ENCODE measurements at regions not wholly inside any gene's neighbourhood (a gene's known extent, or its start where the extent isn't known, plus 50 kb on each side); places are given as distances from the start of the nearest gene placed in this dataset.
"Not testable (repeated sequence)": the region's sequence is repeated elsewhere in the genome, so short reads cannot be mapped to it uniquely, and the experiment has no call there.

DNA sequence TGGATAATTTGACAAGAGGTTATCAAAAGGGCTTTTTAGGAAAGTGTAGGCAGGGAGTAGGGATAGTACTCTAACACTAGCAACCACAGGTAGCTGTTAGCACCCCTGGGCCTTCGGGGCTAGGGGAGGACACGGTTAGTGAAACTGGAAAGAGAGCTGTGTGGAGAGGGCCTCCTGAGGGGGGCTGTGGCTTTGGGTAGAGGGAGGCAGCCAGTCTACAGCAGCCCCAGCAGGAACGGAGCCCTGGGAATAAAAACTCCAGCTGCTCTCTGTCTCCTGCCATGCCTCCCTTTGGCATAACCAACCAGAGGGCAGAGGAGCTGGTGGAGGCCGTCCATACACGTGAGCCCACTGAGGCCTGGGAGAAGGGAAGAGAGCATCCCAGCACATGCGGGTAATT lies 223.2 kb downstream of the FOXD2 start:
- no peak for DNase-seq (ENCODE audit: low read depth)

DNA sequence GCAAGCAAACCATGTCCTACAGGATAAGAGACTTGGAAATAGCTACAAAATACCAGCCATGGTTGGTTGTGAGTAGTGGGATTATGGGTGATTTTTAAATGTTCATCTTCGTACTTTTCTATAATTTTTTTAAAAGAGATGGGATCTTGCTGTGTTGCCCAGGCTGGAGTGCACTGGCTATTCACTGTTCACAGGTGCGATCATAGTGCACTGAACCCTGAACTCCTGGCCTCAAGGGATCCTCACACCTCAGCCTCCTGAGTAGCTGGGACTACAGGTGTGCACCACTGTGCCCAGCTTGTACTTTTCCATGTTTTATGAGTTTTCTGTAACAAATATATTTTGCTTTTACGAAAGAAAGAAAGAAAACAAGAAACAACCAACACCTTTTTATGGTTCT lies 224.2 kb downstream of the FOXD2 start:
- DNase-seq (ENCODE audit: low read depth), result no peak

DNA sequence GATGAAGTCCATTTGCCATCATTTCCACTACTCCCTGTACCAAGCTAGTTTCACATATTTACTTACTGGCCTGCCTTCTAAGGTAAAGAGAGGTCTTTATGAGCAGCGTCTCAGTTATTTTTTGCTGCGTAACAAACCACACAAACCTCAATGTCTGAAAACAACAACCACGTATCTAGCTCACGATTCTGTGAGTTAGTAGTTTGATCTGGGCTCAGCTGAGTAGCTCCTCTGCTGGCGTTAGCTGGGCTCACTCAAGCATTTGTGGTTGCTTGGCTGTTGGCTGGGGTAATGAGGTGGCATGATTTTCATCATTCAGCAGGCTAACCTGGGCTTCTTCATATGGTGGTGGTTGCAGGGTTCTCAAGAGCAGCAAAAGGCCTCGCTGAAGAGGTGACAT lies 225.4 kb downstream of the FOXD2 start:
- DNase-seq (ENCODE audit: low read depth), result no peak

DNA sequence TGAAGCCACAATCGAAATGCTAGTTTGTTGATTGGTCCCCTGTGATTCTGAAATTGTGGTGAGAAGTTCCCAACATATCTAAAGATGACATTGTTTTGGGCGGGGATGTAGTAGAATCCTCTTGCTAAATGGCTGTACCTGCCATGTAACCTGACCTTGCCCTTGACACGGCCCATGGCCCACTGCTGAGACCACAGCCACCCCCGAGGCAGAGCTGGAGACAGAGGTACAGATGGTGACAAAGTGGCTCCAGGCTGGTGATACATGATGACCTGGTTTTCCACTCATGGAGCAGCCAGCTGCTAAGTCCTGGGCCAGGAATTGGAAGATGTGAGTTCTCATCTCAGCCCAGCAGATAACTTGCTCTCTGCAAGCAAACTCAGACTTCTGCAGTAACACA lies 226.5 kb downstream of the FOXD2 start:
- no peak for DNase-seq (ENCODE audit: low read depth)

DNA sequence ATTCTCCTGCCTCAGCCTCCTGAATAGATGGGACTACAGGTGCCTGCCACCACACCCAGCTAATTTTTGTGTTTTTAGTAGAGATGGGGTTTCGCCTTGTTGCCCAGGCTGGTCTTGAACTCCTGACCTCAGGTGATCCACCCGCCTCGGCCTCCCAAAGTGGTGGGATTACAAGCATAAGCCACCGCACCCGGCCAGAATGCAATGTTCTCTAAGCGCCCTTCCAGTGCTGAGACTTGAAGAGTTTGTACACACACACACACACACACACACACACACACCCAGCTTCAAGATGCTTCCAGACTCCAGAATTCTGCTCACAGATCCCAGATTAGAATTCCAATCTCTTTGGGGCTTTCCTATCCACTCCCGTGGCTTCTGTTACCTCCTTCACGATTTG lies 227.1 kb downstream of the FOXD2 start:
- not testable (repeated sequence) for DNase-seq (ENCODE audit: low read depth)

DNA sequence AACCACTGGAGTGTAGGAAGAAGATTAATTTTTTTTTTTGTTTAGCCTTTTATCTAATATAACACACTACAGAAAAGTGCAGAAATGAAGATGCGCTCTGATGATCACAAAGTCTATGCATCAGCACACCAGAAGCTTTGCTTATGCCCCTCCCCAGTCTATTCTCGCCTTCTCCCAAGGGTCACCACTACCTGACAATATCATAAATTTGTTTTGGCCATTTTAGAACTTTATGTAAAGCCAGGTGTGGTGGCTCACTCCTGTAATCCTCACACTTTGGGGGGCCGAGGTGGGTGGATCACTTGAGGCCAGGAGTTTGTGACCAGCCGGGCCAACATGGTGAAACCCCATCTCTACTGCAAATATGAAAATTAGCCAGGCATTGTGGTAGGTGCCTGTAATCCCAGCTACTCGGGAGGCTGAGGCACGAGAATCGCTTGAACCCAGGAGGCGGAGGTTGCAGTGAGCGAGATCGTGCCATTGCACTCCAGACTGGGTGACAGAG lies 231.3 kb downstream of the FOXD2 start:
- no peak for DNase-seq (ENCODE audit: low read depth)

DNA sequence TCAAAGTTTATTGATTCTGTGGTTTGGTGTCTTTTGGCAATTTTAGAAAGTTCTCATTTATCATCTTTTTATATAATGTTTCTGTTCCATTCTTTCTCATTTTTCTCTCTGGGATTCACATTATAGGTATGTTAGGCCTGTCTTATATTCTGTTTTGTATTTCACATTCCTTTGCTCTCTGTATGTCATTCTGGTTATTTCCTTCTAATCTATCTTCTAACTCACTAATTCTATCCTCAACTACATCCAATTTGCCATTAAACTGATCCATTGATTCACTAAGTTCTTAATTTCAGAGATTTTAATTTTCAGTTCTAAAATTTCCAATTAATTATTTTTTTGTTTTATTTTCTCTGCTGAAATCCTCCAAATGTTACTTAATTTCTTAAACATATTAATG lies 234.8 kb downstream of the FOXD2 start:
- no peak for DNase-seq (ENCODE audit: low read depth)

DNA sequence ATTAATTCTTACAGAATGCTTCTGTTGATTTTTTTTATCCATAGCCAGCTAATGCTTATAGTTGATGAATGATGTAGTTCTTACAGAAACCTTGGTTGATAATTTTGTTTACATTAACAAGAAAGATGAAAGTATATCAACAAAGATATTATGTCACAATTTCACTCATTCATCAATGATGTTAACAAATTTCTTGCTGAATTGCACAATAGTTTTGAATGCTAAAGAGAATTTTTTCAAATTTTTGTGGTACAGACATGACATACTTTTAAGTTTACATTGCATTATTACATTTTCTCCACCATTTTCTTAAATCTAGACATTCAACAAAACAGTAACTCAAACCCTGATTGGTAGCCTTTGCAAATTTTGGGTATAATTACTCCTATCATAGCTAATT lies 236.3 kb downstream of the FOXD2 start:
- no peak for DNase-seq (ENCODE audit: low read depth)

DNA sequence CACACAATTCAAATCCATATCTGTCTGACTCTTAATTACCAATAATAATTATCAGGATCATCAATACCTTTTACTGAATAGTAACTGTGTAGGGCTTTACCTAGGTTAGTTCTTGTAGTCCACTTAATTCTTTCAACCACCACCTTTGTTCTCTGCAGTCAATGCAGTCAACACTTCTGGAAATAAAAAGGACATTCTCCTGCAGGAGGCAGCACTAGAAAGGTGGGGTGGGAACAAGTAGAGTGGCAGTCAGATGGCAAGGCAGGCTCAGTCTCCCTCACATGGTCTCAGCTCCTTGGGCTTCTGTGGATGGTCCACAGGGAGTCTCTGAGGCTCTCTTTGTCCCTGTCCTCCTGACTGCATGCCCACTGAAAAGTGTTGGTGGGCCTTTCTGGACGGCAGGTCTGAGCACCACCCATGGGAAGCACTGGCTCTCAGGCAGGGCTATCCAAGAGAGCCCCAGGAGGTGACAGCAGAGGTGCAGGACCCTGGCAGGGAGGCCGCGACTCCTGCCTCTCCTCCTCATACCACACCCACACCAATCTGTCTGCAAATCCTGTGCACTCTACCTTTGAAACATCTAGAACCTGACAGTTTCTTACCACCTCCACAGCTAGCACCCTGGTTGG lies 237.3 kb downstream of the FOXD2 start:
- no peak for DNase-seq (ENCODE audit: low read depth)

DNA sequence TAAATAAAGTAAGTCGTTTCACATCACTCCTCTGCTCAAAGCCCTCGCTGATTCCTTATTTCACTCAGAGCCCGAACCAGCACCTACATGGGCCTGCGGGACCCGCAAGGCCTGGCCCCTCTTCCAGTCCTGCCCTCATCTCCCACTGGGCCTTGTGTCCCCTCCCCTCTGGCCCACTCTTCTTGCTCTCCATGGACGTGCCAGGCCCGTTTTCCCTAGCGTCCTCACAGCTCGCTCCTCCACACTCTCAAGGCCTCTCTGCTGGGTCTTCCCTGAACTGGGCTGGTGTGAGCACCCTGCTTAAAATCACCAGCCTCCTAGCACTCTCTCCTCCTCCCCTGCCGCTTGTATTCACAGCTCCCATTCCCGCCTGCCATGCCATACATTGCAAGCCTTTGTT lies 237.9 kb downstream of the FOXD2 start:
- no peak for DNase-seq (ENCODE audit: low read depth)

DNA sequence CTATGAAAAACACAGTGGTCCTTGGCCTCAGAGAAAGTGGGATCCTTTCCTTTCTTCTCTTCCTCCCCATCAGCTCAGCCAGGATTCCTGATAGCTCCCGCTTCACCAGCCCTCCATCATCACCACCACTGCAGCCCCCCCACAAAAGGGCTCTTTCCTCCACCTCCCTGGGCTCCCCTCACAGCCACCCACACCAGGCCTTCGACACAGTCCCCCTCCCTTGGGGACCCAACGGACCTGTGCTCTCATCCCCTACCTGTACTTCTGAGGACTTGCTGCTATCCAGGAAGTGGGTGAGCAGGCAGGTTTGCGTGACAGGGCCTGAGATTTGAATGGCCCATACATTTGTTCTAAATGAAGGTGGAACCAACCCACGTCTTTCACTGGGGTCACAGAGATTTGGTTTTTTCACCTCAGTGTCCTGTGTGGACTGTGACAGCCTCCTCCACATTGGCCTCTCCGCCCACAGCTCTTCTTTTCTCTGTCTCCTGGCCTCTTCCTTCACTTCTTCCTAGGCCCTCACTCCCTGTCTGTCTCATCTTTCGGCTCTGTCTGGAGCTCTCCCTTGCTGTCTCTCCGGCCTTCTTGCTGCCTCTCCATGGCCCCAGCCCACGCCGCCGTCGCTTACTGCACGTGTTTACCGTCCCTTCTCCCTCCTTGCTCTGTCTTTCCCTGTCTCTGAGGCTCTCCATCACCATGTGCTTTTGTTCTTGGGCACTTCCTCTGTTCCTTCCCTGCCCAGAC lies 238.6 kb downstream of the FOXD2 start:
- DNase-seq (ENCODE audit: low read depth), result no peak

DNA sequence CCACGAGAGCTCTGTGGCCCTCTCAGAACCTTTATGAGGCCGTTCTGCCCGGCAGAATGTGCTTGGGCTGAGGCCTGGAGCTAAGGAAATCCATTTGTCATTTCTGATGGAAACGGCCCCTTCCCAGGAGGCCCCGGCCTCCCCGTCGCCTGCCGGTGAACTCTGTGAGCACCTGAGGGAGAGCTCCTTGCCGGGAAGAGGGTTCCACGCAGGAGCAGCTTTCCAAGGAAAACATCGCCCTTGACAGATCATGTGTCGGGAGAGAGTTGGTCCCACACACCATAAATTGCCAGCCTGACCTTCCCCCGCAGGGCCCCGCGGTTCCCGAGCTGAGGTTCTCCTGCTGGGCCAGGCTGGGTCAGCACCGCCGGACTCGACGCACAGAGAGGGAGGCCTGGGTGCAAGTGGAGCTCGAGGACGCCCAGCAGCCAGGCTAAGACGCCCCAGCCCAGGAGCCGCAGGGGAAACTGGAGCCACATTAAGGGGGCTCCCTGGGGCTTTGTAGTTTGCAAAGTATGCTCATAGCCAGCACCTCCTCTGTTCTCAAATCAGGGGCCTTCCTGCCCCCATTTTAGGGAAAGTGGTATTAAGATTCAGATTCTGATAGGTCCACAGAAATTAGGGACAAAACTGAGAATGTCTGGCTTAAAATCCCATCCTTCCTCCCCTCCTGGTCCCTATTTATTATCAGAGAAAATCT lies 239.5 kb downstream of the FOXD2 start:
- DNase-seq (ENCODE audit: low read depth), result no peak

DNA sequence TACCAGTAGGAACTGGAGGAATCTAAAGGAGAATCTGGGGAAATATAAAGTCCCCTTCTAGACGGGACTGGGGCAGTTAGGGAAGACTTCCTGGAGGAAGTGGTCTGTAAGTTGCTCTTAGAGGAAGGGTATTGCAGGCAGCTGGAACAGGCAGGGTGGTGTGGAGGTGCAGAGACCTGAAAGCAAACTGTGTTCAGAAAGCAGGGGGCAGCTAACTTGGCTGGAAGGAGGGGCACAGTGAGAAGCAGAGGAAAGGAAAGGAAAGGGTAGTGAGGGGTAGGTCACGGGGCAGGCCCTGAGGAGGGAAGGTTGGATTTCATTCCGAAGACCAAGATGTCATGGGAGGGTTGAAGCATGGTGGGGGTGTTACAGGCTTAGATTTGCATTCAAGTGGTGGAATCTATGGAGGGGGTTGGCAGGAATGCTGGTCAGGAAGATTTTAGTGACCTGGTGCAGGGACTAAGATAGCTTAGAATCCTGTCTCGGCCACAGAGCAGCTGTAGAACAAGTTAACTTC lies 240.7 kb downstream of the FOXD2 start:
- no peak for DNase-seq (ENCODE audit: low read depth)

DNA sequence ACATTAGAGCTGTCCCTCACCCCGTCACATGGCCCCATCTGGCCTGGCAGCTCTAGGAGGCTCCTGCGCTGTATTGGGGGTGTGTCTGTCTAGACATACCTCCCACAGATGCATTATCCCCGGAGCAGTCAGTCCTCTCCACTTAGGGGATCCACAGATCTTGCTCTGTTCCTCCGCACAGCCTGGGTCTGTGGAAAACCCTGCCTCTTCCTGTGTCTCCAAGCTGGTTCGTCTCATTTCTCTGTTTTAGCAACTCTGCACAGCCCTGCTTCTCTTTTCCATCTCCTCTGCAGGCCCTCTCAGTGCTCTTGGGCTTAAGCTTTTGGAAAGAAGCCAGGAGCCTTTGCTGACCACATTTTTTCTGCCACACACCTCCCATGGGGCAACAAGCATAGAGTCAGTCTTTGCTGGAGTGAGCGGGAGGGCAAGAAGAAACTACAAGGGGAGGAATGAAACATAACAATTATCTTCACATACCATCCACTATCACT lies 241.5 kb downstream of the FOXD2 start:
- DNase-seq (ENCODE audit: low read depth), result no peak

DNA sequence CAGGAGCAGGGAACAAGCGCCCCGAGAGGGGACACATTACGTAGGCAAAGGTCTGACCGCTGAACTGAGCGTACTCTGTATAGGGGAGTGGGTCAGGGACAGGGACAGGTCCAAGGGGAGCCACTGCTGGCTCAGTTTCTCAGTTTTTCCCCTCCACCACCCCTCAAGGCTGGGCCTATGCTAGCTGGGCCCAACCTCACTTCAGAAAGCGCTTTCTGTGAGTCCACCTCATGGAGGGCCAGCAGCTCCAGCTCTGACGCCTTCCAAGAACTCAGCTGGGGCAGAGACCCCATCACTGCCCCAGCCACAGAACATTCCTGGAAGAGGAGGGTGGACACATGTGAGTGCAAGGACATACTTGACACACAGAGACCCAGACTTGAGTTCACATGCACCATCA lies 242.0 kb downstream of the FOXD2 start:
- DNase-seq (ENCODE audit: low read depth), result no peak

DNA sequence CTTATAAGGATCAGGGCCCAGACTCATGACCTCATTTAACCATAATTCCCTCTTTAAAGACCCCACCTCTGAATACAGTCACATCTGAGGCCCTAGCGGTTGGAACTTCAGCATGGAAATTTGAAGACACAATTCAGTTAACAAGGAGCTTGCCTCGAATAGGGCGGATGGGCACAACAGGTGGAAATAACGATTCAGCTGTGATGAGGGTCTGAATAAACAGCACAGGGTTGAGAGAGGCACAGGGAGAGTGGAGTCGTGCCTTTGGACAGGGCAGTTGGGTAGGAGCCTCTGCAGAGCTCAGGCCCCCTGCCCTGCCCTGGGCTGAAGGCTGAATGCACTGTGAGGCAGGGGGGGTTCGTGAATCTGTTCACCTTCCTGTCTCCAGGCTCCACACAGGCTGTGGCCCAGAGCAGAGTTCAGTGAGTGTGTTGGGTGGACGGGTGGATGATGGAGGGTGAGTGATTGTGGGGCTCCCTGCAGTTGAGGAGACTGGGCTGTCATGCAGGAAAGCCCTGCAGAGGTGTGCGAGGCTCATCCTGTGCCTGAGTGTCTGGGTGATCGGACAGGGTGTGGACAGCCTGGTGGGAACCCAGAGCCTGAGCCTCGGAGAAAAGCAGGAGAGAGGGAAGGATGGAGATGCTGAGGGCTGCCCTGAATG lies 243.1 kb downstream of the FOXD2 start:
- no peak for DNase-seq (ENCODE audit: low read depth)

DNA sequence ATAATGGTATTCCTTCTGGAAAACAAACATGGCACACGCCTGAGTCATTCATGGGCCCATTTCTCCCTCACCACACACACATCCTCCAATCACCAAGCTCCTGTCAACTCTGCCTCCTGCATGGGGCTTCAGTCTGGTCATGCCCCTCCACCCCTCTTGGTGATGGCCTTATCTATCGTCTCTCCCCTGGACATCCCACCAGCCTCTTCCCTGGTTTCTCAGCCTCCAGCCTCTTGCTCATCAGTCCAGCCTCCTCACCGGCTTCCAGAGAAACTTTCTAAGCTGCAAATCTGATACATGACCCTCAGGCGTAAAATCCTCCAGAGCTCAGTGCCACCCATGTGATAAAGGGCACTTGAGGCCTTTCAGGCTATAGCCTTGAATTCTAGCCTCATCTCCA lies 243.9 kb downstream of the FOXD2 start:
- no peak for DNase-seq (ENCODE audit: low read depth)

DNA sequence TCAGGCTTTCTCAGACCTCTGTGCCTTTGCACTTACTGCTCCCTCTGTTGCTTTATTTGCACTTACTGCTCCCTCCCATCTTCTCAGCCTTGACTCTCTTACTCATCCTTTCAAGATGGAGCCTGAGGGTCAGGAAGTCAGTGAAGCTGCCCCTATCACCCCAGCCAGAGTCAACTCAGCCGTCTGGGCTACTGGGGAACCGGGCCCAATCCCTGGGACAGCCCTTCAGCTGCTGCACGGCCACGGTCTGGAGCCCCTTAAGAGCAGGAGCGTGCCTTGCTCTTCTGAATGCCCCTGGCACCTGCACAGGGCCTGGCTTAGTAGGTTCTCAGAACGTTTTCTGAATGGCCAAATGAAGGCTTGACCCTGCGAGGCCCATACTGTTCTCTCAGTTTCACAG lies 244.4 kb downstream of the FOXD2 start:
- no peak for DNase-seq (ENCODE audit: low read depth)

DNA sequence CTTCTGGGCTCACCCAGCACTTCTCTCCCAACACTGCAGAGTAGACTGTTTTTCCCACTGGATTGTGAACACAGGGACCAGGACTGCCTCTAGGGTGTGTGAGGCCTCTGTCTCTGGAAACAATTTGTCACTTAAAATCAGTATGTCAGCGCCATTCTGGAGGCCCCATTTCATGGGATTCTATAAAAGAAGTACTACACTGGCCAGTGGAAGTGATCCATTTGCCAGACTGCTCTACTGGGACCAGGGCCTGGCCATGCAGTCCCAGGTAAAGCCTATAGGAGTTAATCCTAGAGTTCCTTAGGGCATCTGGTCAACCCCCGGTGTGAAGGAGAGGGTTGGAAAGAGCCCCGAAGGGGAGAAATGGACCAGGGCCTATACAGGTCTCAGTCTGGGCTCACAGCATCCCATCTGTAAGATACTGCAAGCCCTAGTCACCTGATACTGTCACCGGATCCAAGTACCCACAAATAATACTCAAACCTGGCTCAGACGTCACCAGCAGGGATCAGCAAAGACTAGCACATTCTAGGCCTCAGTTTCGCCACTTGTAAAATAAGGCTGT lies 245.0 kb downstream of the FOXD2 start:
- DNase-seq (ENCODE audit: low read depth), result no peak

DNA sequence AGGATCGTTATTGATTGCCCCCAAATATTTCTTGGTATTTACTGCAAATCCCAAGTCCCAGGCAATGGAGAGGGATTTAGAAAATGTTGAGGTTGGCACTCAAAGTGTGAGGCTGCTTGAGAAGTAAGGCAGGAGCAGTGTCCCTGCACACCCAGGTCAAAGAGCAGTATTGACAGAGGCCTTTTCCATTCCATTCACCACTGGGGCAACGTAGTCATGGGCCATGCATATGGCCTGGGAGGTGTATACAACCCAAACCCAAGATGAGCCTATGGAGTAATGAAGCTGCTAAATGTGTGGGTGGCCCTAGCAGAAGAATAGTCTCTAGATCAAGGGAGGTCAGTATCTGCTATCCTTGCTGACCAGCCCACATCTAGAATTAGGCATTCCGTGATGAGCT lies 245.6 kb downstream of the FOXD2 start:
- DNase-seq (ENCODE audit: low read depth), result no peak

DNA sequence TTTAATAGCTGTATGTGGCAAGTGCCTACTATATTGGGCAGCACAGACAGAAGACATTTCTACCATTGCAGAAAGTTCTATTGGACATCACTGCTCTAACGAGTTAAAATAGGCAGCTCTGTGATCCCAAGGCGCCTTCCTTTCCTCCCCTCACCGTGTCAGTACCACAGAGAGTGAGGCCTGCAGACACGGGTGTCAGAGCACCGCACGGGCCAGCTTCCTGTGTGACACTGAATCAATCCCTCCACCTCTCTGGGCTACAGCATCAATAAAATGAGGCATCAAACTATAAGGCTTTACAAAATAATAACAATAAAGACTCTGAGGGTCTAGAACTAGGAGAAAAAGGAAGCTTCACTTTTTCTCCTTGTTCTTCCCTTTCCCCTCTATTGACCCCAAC lies 246.7 kb downstream of the FOXD2 start:
- no peak for DNase-seq (ENCODE audit: low read depth)

Measured in activated gamma-delta T cell treated with anti-CD3 and anti-CD28 coated beads, Interleukin-2, amount 50 U/mL, for 16 hours (primary cell).